ENCODE measurements at regions not wholly inside any gene's neighbourhood (a gene's known extent, or its start where the extent isn't known, plus 50 kb on each side); places are given as distances from the start of the nearest gene placed in this dataset.

- CTCF ChIA-PET = no interaction called here
- ATAC-seq = no peak
- H3K36me3 Mint-ChIP-seq = no peaks in the 10 kb centered on the region
- POLR2A ChIA-PET = no interaction called here
- no peak overlapping the region for H3K4me3 Mint-ChIP-seq
- no peaks in the 10 kb centered on the region for H3K9me3 Mint-ChIP-seq
- no peak for DNase-seq (ENCODE audit: low spot score)
- no peak overlapping the region for H3K27ac Mint-ChIP-seq
- no peaks in the 10 kb centered on the region; the same call in 1 of the 2 replicates for H3K4me1 Mint-ChIP-seq
- no peaks in the 10 kb centered on the region; the same call in 1 of the 2 replicates for H3K27me3 Mint-ChIP-seq (ENCODE audit: low read depth)
- TF ChIP-seq FOXP1 (CRISPR knock-in tag; IDR thresholded peaks at IDR 0.05; ENCODE audit: borderline replicate concordance) = no peak
- TF ChIP-seq STAT6 (CRISPR knock-in tag; conservative IDR thresholded peaks at IDR 0.05; ENCODE audit: low read depth) = no peak
- no peak for TF ChIP-seq NR3C1 (CRISPR knock-in tag; conservative IDR thresholded peaks at IDR 0.05; ENCODE audit: low read depth)
- TF ChIP-seq ZBTB21 (CRISPR knock-in tag; IDR thresholded peaks at IDR 0.05; ENCODE audit: borderline replicate concordance) = no peak
- TF ChIP-seq ZNF281 (CRISPR knock-in tag; IDR thresholded peaks at IDR 0.05) = no peak
- TF ChIP-seq JAZF1 (CRISPR knock-in tag; IDR thresholded peaks at IDR 0.05) = no peak
- no peak for TF ChIP-seq TP53 (CRISPR knock-in tag; IDR thresholded peaks at IDR 0.05)
- TF ChIP-seq ATF1 (CRISPR knock-in tag; IDR thresholded peaks at IDR 0.05) = no peak
- TF ChIP-seq MLX (CRISPR knock-in tag; IDR thresholded peaks at IDR 0.05) = no peak
- TF ChIP-seq ESRRA (CRISPR knock-in tag; IDR thresholded peaks at IDR 0.05; ENCODE audit: borderline replicate concordance) = no peak
- TF ChIP-seq ETV6 (CRISPR knock-in tag; IDR thresholded peaks at IDR 0.05) = no peak
Measured at GRCh38 chr15:39491886-39492490, 88.9 kb upstream of the THBS1 start.

- no peak overlapping the region for H3K27ac Mint-ChIP-seq
- ATAC-seq (no peak), DNase-seq (ENCODE audit: low spot score) (no peak)
- CTCF ChIA-PET = no interaction called here
- no peaks in the 10 kb centered on the region for H3K27me3 Mint-ChIP-seq (ENCODE audit: low read depth)
- POLR2A ChIA-PET = interaction anchor here (1.3 kb wide), 1 partner anchor 37 kb away, joined by 3 read pairs; no protein-coding TSS in a partner anchor
- no peaks in the 10 kb centered on the region for H3K36me3 Mint-ChIP-seq
- no peak overlapping the region for H3K4me3 Mint-ChIP-seq
- H3K9me3 Mint-ChIP-seq = no peaks in the 10 kb centered on the region
- no peak for TF ChIP-seq JUN (CRISPR knock-in tag; IDR thresholded peaks at IDR 0.05)
- TF ChIP-seq MYBL2 (CRISPR knock-in tag; IDR thresholded peaks at IDR 0.05) = no peak
- no peak for TF ChIP-seq ZNF232 (CRISPR knock-in tag; IDR thresholded peaks at IDR 0.05)
- no peak for TF ChIP-seq FOXK1 (CRISPR knock-in tag; IDR thresholded peaks at IDR 0.05)
- no peak for TF ChIP-seq TEAD4 (CRISPR knock-in tag; IDR thresholded peaks at IDR 0.05)
- no peak for TF ChIP-seq NFYB (CRISPR knock-in tag; conservative IDR thresholded peaks at IDR 0.05; ENCODE audit: low read depth)
- no peak for TF ChIP-seq E2F1 (CRISPR knock-in tag; IDR thresholded peaks at IDR 0.05)
- TF ChIP-seq USF2 (CRISPR knock-in tag; IDR thresholded peaks at IDR 0.05) = no peak
- TF ChIP-seq CTCF (IDR thresholded peaks at IDR 0.05) = no peak
- TF ChIP-seq ZNF396 (CRISPR knock-in tag; IDR thresholded peaks at IDR 0.05; ENCODE audit: borderline replicate concordance) = no peak
- H3K4me1 Mint-ChIP-seq = peaks cover 4% of the 10 kb centered on the region
Measured at GRCh38 chr15:39493424-39494067, 87.3 kb upstream of the THBS1 start.
